Astrocyte (in vitro differentiated cells and primary cell): ENCODE measurements at regions not wholly inside any gene's neighbourhood (a gene's known extent, or its start where the extent isn't known, plus 50 kb on each side); places are given as distances from the start of the nearest gene placed in this dataset.

ENCODE experiments used
- DNase-seq: peaks from one replicate; pipeline ENCODE4 v3.0.0-alpha.2; 2010; ENCODE audit warnings: low read depth
- FAIRE-seq: peaks from 2 replicates; lab custom pipeline; 2011; peaks lifted over from hg19 to GRCh38; lab: Jason Lieb, UNC
- H2AFZ ChIP-seq: 2 replicates; pipeline ENCODE4 v1.6.0; 2012; ENCODE audit warnings: low read depth, low read length, inconsistent platforms
- H3K27ac ChIP-seq: 2 replicates; pipeline ENCODE4 v1.5.1; 2011; ENCODE audit warnings: low read depth, low read length, inconsistent platforms
- H3K27me3 ChIP-seq: 2 replicates; pipeline ENCODE4 v1.6.0; 2011; ENCODE audit warnings: low read length, inconsistent platforms; ENCODE audit not compliant: insufficient read depth
- H3K36me3 ChIP-seq: 2 replicates; pipeline ENCODE4 v1.5.1; 2011; ENCODE audit warnings: low read length, inconsistent platforms; ENCODE audit not compliant: insufficient read depth
- H3K4me1 ChIP-seq: 2 replicates; pipeline ENCODE4 v1.5.1; 2011; ENCODE audit warnings: low read length, inconsistent platforms; ENCODE audit not compliant: insufficient read depth
- H3K4me2 ChIP-seq: 2 replicates; pipeline ENCODE4 v1.6.0; 2012; ENCODE audit warnings: low read length, inconsistent platforms
- H3K4me3 ChIP-seq: 2 replicates; pipeline ENCODE4 v1.5.1; 2011; ENCODE audit warnings: low read depth, mild to moderate bottlenecking, low read length, inconsistent platforms; ENCODE audit not compliant: insufficient read depth
- H3K79me2 ChIP-seq: 2 replicates; pipeline ENCODE4 v1.6.0; 2012; ENCODE audit warnings: mild to moderate bottlenecking, low read length, inconsistent platforms; ENCODE audit not compliant: insufficient read depth
- H3K9ac ChIP-seq: 2 replicates; pipeline ENCODE4 v1.6.0; 2012; ENCODE audit warnings: mild to moderate bottlenecking, low read length, inconsistent platforms
- H3K9me3 ChIP-seq: 2 replicates; pipeline ENCODE4 v1.5.1; 2012; ENCODE audit warnings: low read depth, mild to moderate bottlenecking, low read length, inconsistent platforms; ENCODE audit not compliant: insufficient read depth
- H4K20me1 ChIP-seq: 2 replicates; pipeline ENCODE4 v1.6.0; 2012; ENCODE audit warnings: low read length, inconsistent platforms; ENCODE audit not compliant: insufficient read depth
- H3K27ac Mint-ChIP-seq: one replicate; pipeline ENCODE4 v1.8.0; 2021; ENCODE audit warnings: mild to moderate bottlenecking, mixed read lengths; ENCODE audit not compliant: unreplicated experiment
- H3K27me3 Mint-ChIP-seq: one replicate; pipeline ENCODE4 v1.8.0; 2021; ENCODE audit warnings: low read depth, mixed read lengths; ENCODE audit not compliant: unreplicated experiment
- H3K36me3 Mint-ChIP-seq: one replicate; pipeline ENCODE4 v1.8.0; 2021; ENCODE audit warnings: low read depth, mixed read lengths; ENCODE audit not compliant: unreplicated experiment
- H3K4me1 Mint-ChIP-seq: one replicate; pipeline ENCODE4 v1.8.0; 2021; ENCODE audit warnings: low read depth, mixed read lengths; ENCODE audit not compliant: unreplicated experiment
- H3K4me3 Mint-ChIP-seq: one replicate; pipeline ENCODE4 v1.8.0; 2021; ENCODE audit warnings: mild to moderate bottlenecking, moderate library complexity, mixed read lengths; ENCODE audit not compliant: unreplicated experiment
- H3K9me3 Mint-ChIP-seq: one replicate; pipeline ENCODE4 v1.8.0; 2021; ENCODE audit warnings: mild to moderate bottlenecking, mixed read lengths; ENCODE audit not compliant: unreplicated experiment
- EZH2 ChIP-seq: IDR thresholded peaks from 2 replicates; pipeline ENCODE4 v1.6.1; 2012; ENCODE audit warnings: mild to moderate bottlenecking, low read length, inconsistent platforms; ENCODE audit not compliant: insufficient read depth
- TF ChIP-seq, protein P1 (sequence below): IDR thresholded peaks from 2 replicates; pipeline ENCODE4 v1.5.1; 2011; ENCODE audit warnings: low read depth, mild to moderate bottlenecking, inconsistent platforms, low read length, moderate library complexity; ENCODE audit not compliant: insufficient read depth

GRCh38 chr2:45330108-45330507 is 281.0 kb downstream of the SRBD1 start:
- Mint-ChIP-seq H3K27me3 (peaks cover 10% of the 10 kb centered on the region), H3K4me1 (peaks cover 3% of the 10 kb centered on the region), H3K36me3 (no peaks in the 10 kb centered on the region), H3K4me3 (no peak overlapping the region), H3K27ac (no peak overlapping the region), H3K9me3 (peaks cover 7% of the 10 kb centered on the region)
- no peaks in the 10 kb centered on the region for H3K9me3 ChIP-seq
- TF ChIP-seq, protein P1, sequence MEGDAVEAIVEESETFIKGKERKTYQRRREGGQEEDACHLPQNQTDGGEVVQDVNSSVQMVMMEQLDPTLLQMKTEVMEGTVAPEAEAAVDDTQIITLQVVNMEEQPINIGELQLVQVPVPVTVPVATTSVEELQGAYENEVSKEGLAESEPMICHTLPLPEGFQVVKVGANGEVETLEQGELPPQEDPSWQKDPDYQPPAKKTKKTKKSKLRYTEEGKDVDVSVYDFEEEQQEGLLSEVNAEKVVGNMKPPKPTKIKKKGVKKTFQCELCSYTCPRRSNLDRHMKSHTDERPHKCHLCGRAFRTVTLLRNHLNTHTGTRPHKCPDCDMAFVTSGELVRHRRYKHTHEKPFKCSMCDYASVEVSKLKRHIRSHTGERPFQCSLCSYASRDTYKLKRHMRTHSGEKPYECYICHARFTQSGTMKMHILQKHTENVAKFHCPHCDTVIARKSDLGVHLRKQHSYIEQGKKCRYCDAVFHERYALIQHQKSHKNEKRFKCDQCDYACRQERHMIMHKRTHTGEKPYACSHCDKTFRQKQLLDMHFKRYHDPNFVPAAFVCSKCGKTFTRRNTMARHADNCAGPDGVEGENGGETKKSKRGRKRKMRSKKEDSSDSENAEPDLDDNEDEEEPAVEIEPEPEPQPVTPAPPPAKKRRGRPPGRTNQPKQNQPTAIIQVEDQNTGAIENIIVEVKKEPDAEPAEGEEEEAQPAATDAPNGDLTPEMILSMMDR: no peak
- TF ChIP-seq EZH2: no peak
- no peak overlapping the region for H3K4me3 ChIP-seq
- no peaks in the 10 kb centered on the region for H3K4me1 ChIP-seq
- no peak overlapping the region for H3K4me2 ChIP-seq
- no peak overlapping the region for H3K9ac ChIP-seq
- H3K27ac ChIP-seq: no peak overlapping the region
- no peaks in the 10 kb centered on the region for H3K27me3 ChIP-seq
- FAIRE-seq: no peak
- DNase-seq: no peak
- no peaks in the 10 kb centered on the region for H3K79me2 ChIP-seq
- no peaks in the 10 kb centered on the region for H4K20me1 ChIP-seq
- no peak overlapping the region for H2AFZ ChIP-seq
- no peaks in the 10 kb centered on the region for H3K36me3 ChIP-seq

DNA sequence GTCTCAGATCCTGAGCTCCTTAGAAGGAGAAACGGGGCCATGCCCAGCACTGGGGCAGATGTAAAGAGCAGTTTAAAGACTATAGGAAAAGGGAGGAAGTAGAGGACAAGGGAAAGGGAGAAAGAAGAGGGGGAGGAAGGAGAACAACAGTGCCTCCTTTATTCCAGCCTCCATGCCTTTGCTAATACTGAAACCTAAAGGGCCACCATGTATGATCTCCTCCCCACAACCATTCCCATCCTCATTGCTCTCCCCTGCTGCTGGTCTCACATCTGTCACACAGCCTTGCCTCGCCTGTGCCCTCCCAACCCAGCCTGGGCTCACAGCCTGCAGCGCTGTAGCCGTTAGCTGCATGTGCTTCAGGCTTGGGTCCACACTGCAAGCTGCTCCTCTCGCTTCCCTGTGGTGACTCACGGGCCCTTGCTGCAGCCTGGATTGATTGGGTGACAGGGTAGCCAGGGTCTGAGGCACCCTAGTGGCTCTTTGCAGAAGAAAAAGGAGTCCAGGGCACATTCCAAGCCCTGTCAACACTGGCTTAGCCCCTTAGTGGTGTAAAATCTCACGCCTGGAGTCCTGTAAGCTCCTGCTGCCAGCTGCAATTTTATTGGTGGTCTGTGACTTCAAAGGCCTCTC is 281.9 kb downstream of the SRBD1 start:
- Histone ChIP-seq H3K4me2 (no peak overlapping the region), H3K4me3 (no peak overlapping the region), H3K9me3 (no peaks in the 10 kb centered on the region), H3K79me2 (no peaks in the 10 kb centered on the region), H3K9ac (no peak overlapping the region), H3K4me1 (no peaks in the 10 kb centered on the region), H3K27ac (no peak overlapping the region), H2AFZ (peak overlapping the region; percentile 16), H3K27me3 (no peaks in the 10 kb centered on the region), H4K20me1 (no peaks in the 10 kb centered on the region), H3K36me3 (no peaks in the 10 kb centered on the region)
- Mint-ChIP-seq H3K27ac (no peak overlapping the region), H3K9me3 (peaks cover 7% of the 10 kb centered on the region), H3K27me3 (peaks cover 10% of the 10 kb centered on the region), H3K4me1 (peaks cover 3% of the 10 kb centered on the region), H3K4me3 (no peak overlapping the region), H3K36me3 (no peaks in the 10 kb centered on the region)
- FAIRE-seq (no peak), DNase-seq (peak; percentile 26)
- no peak for TF ChIP-seq EZH2
- TF ChIP-seq, protein P1: no peak

DNA sequence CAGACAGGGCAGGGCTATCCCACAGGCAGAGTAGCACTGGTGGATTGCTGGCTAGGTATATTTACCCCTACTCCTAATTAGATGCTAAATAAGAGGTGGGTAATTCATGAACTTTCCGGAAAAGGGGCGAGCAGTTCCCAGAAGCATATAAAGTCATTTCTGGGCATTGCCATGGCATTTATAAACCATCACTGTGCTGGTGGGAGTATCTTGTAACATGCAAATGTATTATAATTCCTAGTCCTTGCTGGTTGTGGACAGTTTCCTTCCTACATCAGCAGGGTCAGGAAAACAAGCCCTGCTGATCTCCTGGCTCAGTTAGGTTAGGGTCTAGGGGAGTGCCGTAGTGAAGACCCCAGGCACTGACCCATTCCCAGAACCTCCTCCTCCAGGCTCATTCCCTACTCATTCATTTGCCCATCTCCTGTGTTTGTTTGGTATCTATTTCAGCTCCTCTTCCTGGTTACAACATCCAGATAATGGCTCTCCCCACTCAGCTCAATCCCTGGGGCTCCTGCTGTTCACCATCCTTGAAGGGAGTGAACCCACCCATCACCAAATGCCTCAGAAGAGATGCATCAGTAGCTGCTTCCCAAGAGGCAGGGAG is 282.7 kb downstream of the SRBD1 start:
- H4K20me1 ChIP-seq: no peaks in the 10 kb centered on the region
- Mint-ChIP-seq H3K4me1 (peaks cover 3% of the 10 kb centered on the region), H3K9me3 (peaks cover 11% of the 10 kb centered on the region), H3K27ac (no peak overlapping the region), H3K27me3 (peaks cover 10% of the 10 kb centered on the region), H3K36me3 (no peaks in the 10 kb centered on the region), H3K4me3 (no peak overlapping the region)
- H3K4me2 ChIP-seq: no peak overlapping the region
- no peak overlapping the region for H3K9ac ChIP-seq
- no peak overlapping the region for H3K27ac ChIP-seq
- FAIRE-seq (no peak), DNase-seq (no peak)
- TF ChIP-seq, protein P1: no peak
- TF ChIP-seq EZH2: no peak
- H3K9me3 ChIP-seq: no peaks in the 10 kb centered on the region
- no peaks in the 10 kb centered on the region for H3K4me1 ChIP-seq
- no peak overlapping the region for H2AFZ ChIP-seq
- no peaks in the 10 kb centered on the region for H3K27me3 ChIP-seq
- H3K79me2 ChIP-seq: no peaks in the 10 kb centered on the region
- no peaks in the 10 kb centered on the region for H3K36me3 ChIP-seq
- no peak overlapping the region for H3K4me3 ChIP-seq
